GM21529 (cell line): ENCODE measurements at regions not wholly inside any gene's neighbourhood (a gene's known extent, or its start where the extent isn't known, plus 50 kb on each side); places are given as distances from the start of the nearest gene placed in this dataset.

Experiments
- ATAC-seq: cut with Tn5 transposase; IDR thresholded peaks from one replicate; pipeline ENCODE4 v1.9.1; 2021; ENCODE audit not compliant: unreplicated experiment

GRCh38 chr4:85376285-85376684 lies 98.7 kb upstream of the ARHGAP24 start:
- no peak for ATAC-seq

- no peak for ATAC-seq
Observed at GRCh38 chr4:85381968-85382367, 93.0 kb upstream of the ARHGAP24 start.

- no peak for ATAC-seq
Observed at GRCh38 chr4:85391071-85391470, 83.9 kb upstream of the ARHGAP24 start.

GRCh38 chr4:85391589-85392410 lies 83.2 kb upstream of the ARHGAP24 start:
- ATAC-seq = peak; percentile 85

- ATAC-seq = peak; percentile 66
Observed at GRCh38 chr4:85393201-85393600, 81.7 kb upstream of the ARHGAP24 start.

- no peak for ATAC-seq
Observed at GRCh38 chr4:85398276-85398675, 76.7 kb upstream of the ARHGAP24 start.

GRCh38 chr4:85399270-85399669 lies 75.7 kb upstream of the ARHGAP24 start:
- ATAC-seq = peak; percentile 91

- ATAC-seq = no peak
Observed at GRCh38 chr4:85402371-85402770, 72.6 kb upstream of the ARHGAP24 start.

- ATAC-seq = no peak
Observed at GRCh38 chr4:85406185-85406584, 68.8 kb upstream of the ARHGAP24 start.

GRCh38 chr4:85407546-85407945 lies 67.4 kb upstream of the ARHGAP24 start:
- no peak for ATAC-seq

GRCh38 chr4:85408301-85408700 lies 66.6 kb upstream of the ARHGAP24 start:
- no peak for ATAC-seq

- no peak for ATAC-seq
Observed at GRCh38 chr4:85409251-85409650, 65.7 kb upstream of the ARHGAP24 start.

GRCh38 chr4:85411386-85411785 lies 63.6 kb upstream of the ARHGAP24 start:
- ATAC-seq = no peak

GRCh38 chr4:85414972-85415371 lies 60.0 kb upstream of the ARHGAP24 start:
- no peak for ATAC-seq

- no peak for ATAC-seq
Observed at GRCh38 chr4:85416094-85416493, 58.9 kb upstream of the ARHGAP24 start.

- ATAC-seq = no peak
Observed at GRCh38 chr4:85419103-85419502, 55.8 kb upstream of the ARHGAP24 start.

GRCh38 chr4:85420831-85421230 lies 54.1 kb upstream of the ARHGAP24 start:
- no peak for ATAC-seq

GRCh38 chr4:85423431-85423830 lies 51.5 kb upstream of the ARHGAP24 start:
- ATAC-seq = no peak
